ENCODE measurements at regions not wholly inside any gene's neighbourhood (a gene's known extent, or its start where the extent isn't known, plus 50 kb on each side); places are given as distances from the start of the nearest gene placed in this dataset.

DNA sequence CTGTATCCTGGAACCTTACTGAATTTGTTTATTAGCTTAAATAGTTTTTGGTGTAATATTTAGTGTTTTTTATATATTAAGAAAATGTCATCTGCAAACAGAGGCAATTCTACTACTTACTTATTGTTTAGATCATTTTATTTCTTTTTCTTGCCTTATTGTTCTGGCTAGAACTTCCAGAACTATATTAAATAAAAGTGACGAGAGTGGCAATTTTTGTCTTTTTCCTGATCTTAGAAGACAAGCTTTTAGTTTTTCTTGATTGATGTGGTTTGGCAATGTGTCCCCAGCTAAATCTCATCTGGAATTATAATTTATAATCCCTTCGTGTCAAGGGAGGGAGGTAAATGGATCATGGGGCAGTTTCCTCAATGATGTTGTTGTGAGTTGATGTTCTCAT lies 857.8 kb downstream of the SLC6A15 start:
- Histone ChIP-seq H4K5ac (ENCODE audit: low read length) (no peak overlapping the region), H3K27me3 (ENCODE audit: insufficient read depth, low read length, poor library complexity) (no peaks in the 10 kb centered on the region), H3K79me2 (ENCODE audit: control insufficient read depth, insufficient read depth, low read length) (no peaks in the 10 kb centered on the region), H3K27ac (ENCODE audit: low read depth, low read length) (no peak overlapping the region), H3K4me3 (ENCODE audit: low read length) (no peak overlapping the region), H3K18ac (ENCODE audit: low read length) (no peak overlapping the region), H3K4ac (ENCODE audit: low read depth, low read length) (no peak overlapping the region), H3K4me2 (ENCODE audit: low read length) (no peak overlapping the region), H2BK120ac (ENCODE audit: low read depth, low read length) (no peak overlapping the region), H3K4me1 (ENCODE audit: control insufficient read depth, low read depth, low read length) (no peaks in the 10 kb centered on the region), H3K23ac (ENCODE audit: low read length) (no peak overlapping the region), H2AK5ac (ENCODE audit: low read length) (no peak overlapping the region), H2BK5ac (ENCODE audit: low read length) (no peak overlapping the region), H2BK15ac (replicated peaks; ENCODE audit: low read depth) (no peak overlapping the region), H4K8ac (ENCODE audit: low read depth, low read length) (no peak overlapping the region), H3K56ac (ENCODE audit: low read length) (no peak overlapping the region), H3K9ac (ENCODE audit: low read length) (no peak overlapping the region), H3K79me1 (ENCODE audit: low read length) (no peaks in the 10 kb centered on the region), H3K36me3 (ENCODE audit: control insufficient read depth, insufficient read depth, low read length) (no peaks in the 10 kb centered on the region)
- no peak for DNase-seq
- no CpG with 5 or more reads among the region's 2 CpGs for WGBS (ENCODE audit: extremely low coverage, insufficient coverage, low lambda C conversion rate)

GRCh38 chr12:84047881-84048280 lies 864.7 kb downstream of the SLC6A15 start:
- Histone ChIP-seq H2BK120ac (ENCODE audit: low read depth, low read length) (no peak overlapping the region), H3K56ac (ENCODE audit: low read length) (no peak overlapping the region), H3K27me3 (ENCODE audit: insufficient read depth, low read length, poor library complexity) (no peaks in the 10 kb centered on the region), H3K4me1 (ENCODE audit: control insufficient read depth, low read depth, low read length) (no peaks in the 10 kb centered on the region), H3K36me3 (ENCODE audit: control insufficient read depth, insufficient read depth, low read length) (no peaks in the 10 kb centered on the region), H3K4me2 (ENCODE audit: low read length) (no peak overlapping the region), H3K23ac (ENCODE audit: low read length) (no peak overlapping the region), H3K4ac (ENCODE audit: low read depth, low read length) (no peak overlapping the region), H3K18ac (ENCODE audit: low read length) (no peak overlapping the region), H2BK5ac (ENCODE audit: low read length) (no peak overlapping the region), H3K27ac (ENCODE audit: low read depth, low read length) (no peak overlapping the region), H4K5ac (ENCODE audit: low read length) (no peak overlapping the region), H4K8ac (ENCODE audit: low read depth, low read length) (no peak overlapping the region), H3K79me1 (ENCODE audit: low read length) (no peaks in the 10 kb centered on the region), H2AK5ac (ENCODE audit: low read length) (no peak overlapping the region), H2BK15ac (replicated peaks; ENCODE audit: low read depth) (no peak overlapping the region), H3K79me2 (ENCODE audit: control insufficient read depth, insufficient read depth, low read length) (no peaks in the 10 kb centered on the region), H3K4me3 (ENCODE audit: low read length) (no peak overlapping the region), H3K9ac (ENCODE audit: low read length) (no peak overlapping the region)
- WGBS (ENCODE audit: extremely low coverage, insufficient coverage, low lambda C conversion rate) = no CpG with 5 or more reads among the region's 1 CpG
- no peak for DNase-seq

DNA sequence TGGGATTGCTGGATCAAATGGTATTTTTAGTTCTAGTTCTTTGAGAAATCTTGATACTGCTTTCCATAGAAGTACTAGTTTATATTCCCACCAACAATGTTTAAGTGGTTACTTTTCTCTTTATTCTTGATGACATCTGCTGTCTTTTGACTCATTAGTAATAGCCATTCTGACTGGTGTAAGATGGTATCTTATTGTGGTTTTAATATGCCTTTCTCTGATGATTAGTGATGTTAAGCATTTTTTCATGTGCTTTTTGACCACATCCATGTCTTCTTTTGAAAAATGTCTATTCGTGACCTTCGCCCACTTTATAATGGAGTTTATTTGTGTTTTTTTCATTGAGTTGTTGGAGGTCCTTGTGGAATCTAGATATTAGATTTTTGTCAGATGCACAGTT lies 865.7 kb downstream of the SLC6A15 start:
- Histone ChIP-seq H3K79me1 (ENCODE audit: low read length) (no peaks in the 10 kb centered on the region), H3K79me2 (ENCODE audit: control insufficient read depth, insufficient read depth, low read length) (no peaks in the 10 kb centered on the region), H3K9ac (ENCODE audit: low read length) (no peak overlapping the region), H2BK5ac (ENCODE audit: low read length) (no peak overlapping the region), H3K23ac (ENCODE audit: low read length) (no peak overlapping the region), H4K8ac (ENCODE audit: low read depth, low read length) (no peak overlapping the region), H2BK120ac (ENCODE audit: low read depth, low read length) (no peak overlapping the region), H3K27ac (ENCODE audit: low read depth, low read length) (no peak overlapping the region), H3K4me3 (ENCODE audit: low read length) (no peak overlapping the region), H3K18ac (ENCODE audit: low read length) (no peak overlapping the region), H3K4me1 (ENCODE audit: control insufficient read depth, low read depth, low read length) (no peaks in the 10 kb centered on the region), H4K5ac (ENCODE audit: low read length) (no peak overlapping the region), H3K4ac (ENCODE audit: low read depth, low read length) (no peak overlapping the region), H3K36me3 (ENCODE audit: control insufficient read depth, insufficient read depth, low read length) (no peaks in the 10 kb centered on the region), H3K4me2 (ENCODE audit: low read length) (no peak overlapping the region), H2BK15ac (replicated peaks; ENCODE audit: low read depth) (no peak overlapping the region), H2AK5ac (ENCODE audit: low read length) (no peak overlapping the region), H3K27me3 (ENCODE audit: insufficient read depth, low read length, poor library complexity) (no peaks in the 10 kb centered on the region), H3K56ac (ENCODE audit: low read length) (no peak overlapping the region)
- WGBS (ENCODE audit: extremely low coverage, insufficient coverage, low lambda C conversion rate) = no CpG with 5 or more reads among the region's 2 CpGs
- DNase-seq = no peak

DNA sequence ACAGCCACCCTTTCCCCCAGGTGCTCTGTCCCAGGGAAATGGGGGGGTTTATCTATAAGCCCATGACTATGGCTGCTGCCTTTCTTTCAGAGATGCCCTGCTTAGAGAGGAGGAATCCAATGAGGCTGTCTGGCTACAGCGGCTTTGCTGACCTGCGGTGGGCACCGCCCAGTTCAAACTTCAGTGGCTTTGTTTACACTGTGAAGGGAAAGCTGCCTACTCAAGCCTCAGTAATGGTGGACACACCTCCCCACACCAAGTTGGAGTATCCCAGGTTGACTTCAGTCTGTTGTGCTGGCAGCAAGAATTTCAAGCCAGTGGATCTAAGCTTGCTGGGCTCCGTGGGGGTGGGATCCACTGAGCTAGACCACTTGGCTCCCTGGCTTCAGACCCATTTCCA lies 869.2 kb downstream of the SLC6A15 start:
- Histone ChIP-seq H3K4me2 (ENCODE audit: low read length) (no peak overlapping the region), H3K36me3 (ENCODE audit: control insufficient read depth, insufficient read depth, low read length) (no peaks in the 10 kb centered on the region), H3K27ac (ENCODE audit: low read depth, low read length) (no peak overlapping the region), H3K18ac (ENCODE audit: low read length) (no peak overlapping the region), H3K79me2 (ENCODE audit: control insufficient read depth, insufficient read depth, low read length) (no peaks in the 10 kb centered on the region), H3K9ac (ENCODE audit: low read length) (no peak overlapping the region), H3K4ac (ENCODE audit: low read depth, low read length) (no peak overlapping the region), H2BK5ac (ENCODE audit: low read length) (no peak overlapping the region), H3K56ac (ENCODE audit: low read length) (no peak overlapping the region), H3K27me3 (ENCODE audit: insufficient read depth, low read length, poor library complexity) (no peaks in the 10 kb centered on the region), H3K79me1 (ENCODE audit: low read length) (no peaks in the 10 kb centered on the region), H4K8ac (ENCODE audit: low read depth, low read length) (no peak overlapping the region), H3K4me3 (ENCODE audit: low read length) (no peak overlapping the region), H2BK15ac (replicated peaks; ENCODE audit: low read depth) (no peak overlapping the region), H2BK120ac (ENCODE audit: low read depth, low read length) (no peak overlapping the region), H3K4me1 (ENCODE audit: control insufficient read depth, low read depth, low read length) (no peaks in the 10 kb centered on the region), H3K23ac (ENCODE audit: low read length) (no peak overlapping the region), H4K5ac (ENCODE audit: low read length) (no peak overlapping the region), H2AK5ac (ENCODE audit: low read length) (no peak overlapping the region)
- WGBS (ENCODE audit: extremely low coverage, insufficient coverage, low lambda C conversion rate) = no CpG with 5 or more reads among the region's 4 CpGs
- DNase-seq = no peak

GRCh38 chr12:84038242-84038641 lies 874.4 kb downstream of the SLC6A15 start:
- no peak overlapping the region for H2AK5ac ChIP-seq (ENCODE audit: low read length)
- DNase-seq = peak; percentile 2
- no peak overlapping the region for H2BK120ac ChIP-seq (ENCODE audit: low read depth, low read length)
- H3K4me3 ChIP-seq (ENCODE audit: low read length) = no peak overlapping the region
- H3K79me2 ChIP-seq (ENCODE audit: control insufficient read depth, insufficient read depth, low read length) = no peaks in the 10 kb centered on the region
- H2BK5ac ChIP-seq (ENCODE audit: low read length) = no peak overlapping the region
- no peak overlapping the region for H3K23ac ChIP-seq (ENCODE audit: low read length)
- H4K8ac ChIP-seq (ENCODE audit: low read depth, low read length) = no peak overlapping the region
- no peak overlapping the region for H3K4me2 ChIP-seq (ENCODE audit: low read length)
- H3K27ac ChIP-seq (ENCODE audit: low read depth, low read length) = no peak overlapping the region
- H3K56ac ChIP-seq (ENCODE audit: low read length) = no peak overlapping the region
- H3K18ac ChIP-seq (ENCODE audit: low read length) = no peak overlapping the region
- no peak overlapping the region for H3K4ac ChIP-seq (ENCODE audit: low read depth, low read length)
- H3K79me1 ChIP-seq (ENCODE audit: low read length) = no peaks in the 10 kb centered on the region
- WGBS (ENCODE audit: extremely low coverage, insufficient coverage, low lambda C conversion rate) = no CpG with 5 or more reads among the region's 9 CpGs
- no peaks in the 10 kb centered on the region for H3K36me3 ChIP-seq (ENCODE audit: control insufficient read depth, insufficient read depth, low read length)
- no peak overlapping the region for H2BK15ac ChIP-seq (replicated peaks; ENCODE audit: low read depth)
- no peaks in the 10 kb centered on the region for H3K27me3 ChIP-seq (ENCODE audit: insufficient read depth, low read length, poor library complexity)
- no peaks in the 10 kb centered on the region for H3K4me1 ChIP-seq (ENCODE audit: control insufficient read depth, low read depth, low read length)
- no peak overlapping the region for H3K9ac ChIP-seq (ENCODE audit: low read length)
- H4K5ac ChIP-seq (ENCODE audit: low read length) = no peak overlapping the region

DNA sequence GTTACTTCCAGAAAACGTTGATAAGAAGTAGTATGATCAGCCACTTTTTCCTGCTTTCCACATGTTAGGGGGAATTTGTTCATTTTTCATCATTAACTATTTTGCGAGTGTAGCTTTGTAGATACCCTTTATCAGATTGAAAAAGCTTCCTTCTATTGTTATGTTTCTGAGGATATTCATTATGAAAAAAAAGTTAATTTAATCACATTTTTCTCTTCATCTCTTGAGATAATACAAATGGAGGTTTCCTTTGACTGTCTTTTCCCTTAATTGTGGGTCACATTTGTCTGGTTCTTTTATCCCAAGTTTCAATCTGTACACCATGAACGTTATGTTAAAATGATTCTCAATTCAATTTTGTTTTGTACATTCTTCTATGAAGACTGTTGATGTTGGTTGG lies 875.7 kb downstream of the SLC6A15 start:
- H3K79me2 ChIP-seq (ENCODE audit: control insufficient read depth, insufficient read depth, low read length) = no peaks in the 10 kb centered on the region
- no peak overlapping the region for H3K56ac ChIP-seq (ENCODE audit: low read length)
- H3K27me3 ChIP-seq (ENCODE audit: insufficient read depth, low read length, poor library complexity) = no peaks in the 10 kb centered on the region
- no peak overlapping the region for H3K23ac ChIP-seq (ENCODE audit: low read length)
- H3K9ac ChIP-seq (ENCODE audit: low read length) = no peak overlapping the region
- H2BK120ac ChIP-seq (ENCODE audit: low read depth, low read length) = no peak overlapping the region
- H3K36me3 ChIP-seq (ENCODE audit: control insufficient read depth, insufficient read depth, low read length) = no peaks in the 10 kb centered on the region
- H3K79me1 ChIP-seq (ENCODE audit: low read length) = no peaks in the 10 kb centered on the region
- H3K27ac ChIP-seq (ENCODE audit: low read depth, low read length) = no peak overlapping the region
- no peak overlapping the region for H4K8ac ChIP-seq (ENCODE audit: low read depth, low read length)
- H3K4me1 ChIP-seq (ENCODE audit: control insufficient read depth, low read depth, low read length) = no peaks in the 10 kb centered on the region
- no peak overlapping the region for H2BK15ac ChIP-seq (replicated peaks; ENCODE audit: low read depth)
- no peak overlapping the region for H2AK5ac ChIP-seq (ENCODE audit: low read length)
- WGBS (ENCODE audit: extremely low coverage, insufficient coverage, low lambda C conversion rate) = no CpG with 5 or more reads among the region's 3 CpGs
- H4K5ac ChIP-seq (ENCODE audit: low read length) = no peak overlapping the region
- no peak for DNase-seq
- no peak overlapping the region for H3K18ac ChIP-seq (ENCODE audit: low read length)
- H2BK5ac ChIP-seq (ENCODE audit: low read length) = no peak overlapping the region
- H3K4me3 ChIP-seq (ENCODE audit: low read length) = no peak overlapping the region
- no peak overlapping the region for H3K4ac ChIP-seq (ENCODE audit: low read depth, low read length)
- no peak overlapping the region for H3K4me2 ChIP-seq (ENCODE audit: low read length)
